ENCODE measurements at regions not wholly inside any gene's neighbourhood (a gene's known extent, or its start where the extent isn't known, plus 50 kb on each side); places are given as distances from the start of the nearest gene placed in this dataset.

DNA sequence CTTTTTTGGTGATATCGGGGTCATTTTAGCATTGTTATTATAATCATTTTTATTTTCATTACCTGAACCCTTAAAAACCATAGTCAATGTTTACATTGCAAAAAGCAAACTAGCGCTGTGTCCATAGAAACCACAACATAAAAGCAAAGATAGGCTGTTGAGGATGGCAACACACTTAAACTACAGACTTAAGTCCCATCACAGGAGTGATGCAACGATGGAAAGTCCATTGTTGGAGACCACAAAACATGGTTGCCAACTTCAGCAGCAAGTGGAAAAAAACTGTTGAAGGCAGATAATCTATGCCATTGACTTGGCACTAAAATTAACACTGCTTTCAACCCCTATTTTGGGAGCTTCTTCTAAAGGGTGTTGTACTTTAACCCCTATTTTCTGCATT is 398.8 kb upstream of the IGFBP3 start:
- H3K36me3 ChIP-seq (ENCODE audit: control insufficient read depth in 1 of 2, insufficient read depth in 2 of 2, low read length in 2 of 2) = no peaks in the 10 kb centered on the region
- no peak overlapping the region for H4K8ac ChIP-seq (ENCODE audit: low read depth, low read length)
- H3K27ac ChIP-seq (ENCODE audit: low read depth, low read length) = no peak overlapping the region
- no peak overlapping the region for H3K23ac ChIP-seq (ENCODE audit: low read length)
- H4K12ac ChIP-seq (ENCODE audit: low read depth, low read length) = no peak overlapping the region
- H3K18ac ChIP-seq (ENCODE audit: low read length) = no peak overlapping the region
- no peak overlapping the region for H3K4me3 ChIP-seq (ENCODE audit: low read depth, low read length)
- no peak overlapping the region for H3K14ac ChIP-seq (ENCODE audit: low read length)
- no peak overlapping the region for H3K4ac ChIP-seq (ENCODE audit: low read depth, low read length)
- no peak for DNase-seq
- peaks cover 0 to 6% of the 10 kb centered on the region in 2 experiments for H3K4me1 ChIP-seq (ENCODE audit: control insufficient read depth in 1 of 2, insufficient read depth in 2 of 2, low read length in 2 of 2)
- no peak overlapping the region for H2BK5ac ChIP-seq (ENCODE audit: low read depth, low read length, poor library complexity)
- H2AK5ac ChIP-seq (ENCODE audit: low read length) = no peak overlapping the region
- WGBS (ENCODE audit: extremely low coverage, insufficient coverage, insufficient read length) = no CpG with 5 or more reads among the region's 3 CpGs
- H4K91ac ChIP-seq (ENCODE audit: low read depth, low read length) = no peak overlapping the region
- no peak overlapping the region for H3K9ac ChIP-seq (ENCODE audit: low read length)
- peaks cover 14% of the 10 kb centered on the region for H3K79me1 ChIP-seq (ENCODE audit: low read length)
- no peaks in the 10 kb centered on the region for H3K79me2 ChIP-seq (ENCODE audit: control insufficient read depth, insufficient read depth, low read length, poor library complexity)
- H2BK120ac ChIP-seq (ENCODE audit: insufficient read depth, low read length, poor library complexity) = no peak overlapping the region
- H3K9me3 ChIP-seq (ENCODE audit: insufficient read depth, low read depth, low read length) = no peaks in the 10 kb centered on the region
- no peaks in the 10 kb centered on the region for H3K27me3 ChIP-seq (ENCODE audit: insufficient read depth, low read length)
- no peak overlapping the region for H2AFZ ChIP-seq (ENCODE audit: insufficient read depth, low read length, poor library complexity)
- H2BK12ac ChIP-seq (ENCODE audit: low read length) = peak overlapping the region; percentile 61
- H3K4me2 ChIP-seq (ENCODE audit: low read length) = no peak overlapping the region

DNA sequence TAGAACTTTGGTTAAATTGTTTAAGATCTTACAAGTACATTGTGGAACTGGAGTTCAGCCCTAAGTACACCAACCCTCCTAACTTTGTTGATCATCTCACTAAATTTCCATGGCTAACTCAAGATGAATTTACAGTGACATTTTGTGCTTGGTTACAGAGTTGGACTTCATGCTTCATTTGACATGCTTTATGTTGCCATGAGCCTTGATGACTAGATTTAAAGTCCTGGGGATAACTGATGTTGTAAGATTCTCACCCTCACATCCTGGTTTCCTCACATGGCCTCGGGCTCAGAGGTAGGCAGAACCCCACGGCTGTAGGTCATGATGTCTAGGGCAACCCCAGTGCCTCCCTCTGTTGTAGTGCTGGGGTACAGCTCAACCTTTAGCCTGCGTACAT is 397.2 kb upstream of the IGFBP3 start:
- Histone ChIP-seq H3K4me2 (ENCODE audit: low read length) (no peak overlapping the region), H3K4me3 (ENCODE audit: low read depth, low read length) (no peak overlapping the region)

DNA sequence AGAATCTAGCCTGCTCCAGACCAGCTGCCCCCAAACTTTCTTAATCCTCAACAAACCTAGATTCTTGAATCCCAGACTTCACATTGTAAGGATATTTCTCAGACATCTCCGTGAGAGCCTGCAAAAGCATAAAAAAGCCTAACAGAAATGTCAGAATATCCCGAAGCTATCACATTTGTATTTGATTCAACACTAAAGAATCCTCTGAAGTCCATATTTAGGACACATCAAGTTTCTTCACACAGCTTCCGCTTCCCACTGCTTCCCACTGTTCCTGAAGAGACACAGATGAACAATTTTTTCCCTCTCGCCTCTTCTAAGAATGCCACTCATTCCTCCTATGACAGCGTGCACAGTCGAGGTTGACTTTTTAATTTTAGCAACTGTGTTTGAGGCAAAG is 396.2 kb upstream of the IGFBP3 start:
- Histone ChIP-seq H3K4me2 (ENCODE audit: low read length) (no peak overlapping the region), H3K79me1 (ENCODE audit: low read length) (peaks cover 12% of the 10 kb centered on the region)
- peak in 1 of 2 donors; percentile 39 for DNase-seq

More for the DNA sequence above, 397.2 kb upstream of the IGFBP3 start:
- Histone ChIP-seq H2BK120ac (ENCODE audit: insufficient read depth, low read length, poor library complexity) (no peak overlapping the region), H3K27me3 (ENCODE audit: insufficient read depth, low read length) (no peaks in the 10 kb centered on the region), H3K14ac (ENCODE audit: low read length) (no peak overlapping the region), H3K9ac (ENCODE audit: low read length) (no peak overlapping the region), H4K8ac (ENCODE audit: low read depth, low read length) (no peak overlapping the region), H3K18ac (ENCODE audit: low read length) (no peak overlapping the region), H3K9me3 (ENCODE audit: insufficient read depth, low read depth, low read length) (no peaks in the 10 kb centered on the region), H2AFZ (ENCODE audit: insufficient read depth, low read length, poor library complexity) (no peak overlapping the region), H4K91ac (ENCODE audit: low read depth, low read length) (peak overlapping the region; percentile 3), H4K12ac (ENCODE audit: low read depth, low read length) (no peak overlapping the region), H3K79me2 (ENCODE audit: control insufficient read depth, insufficient read depth, low read length, poor library complexity) (no peaks in the 10 kb centered on the region), H3K79me1 (ENCODE audit: low read length) (peaks cover 16% of the 10 kb centered on the region), H3K4me1 (ENCODE audit: control insufficient read depth in 1 of 2, insufficient read depth in 2 of 2, low read length in 2 of 2) (peaks cover 0 to 7% of the 10 kb centered on the region in 2 experiments), H2AK5ac (ENCODE audit: low read length) (no peak overlapping the region), H3K23ac (ENCODE audit: low read length) (no peak overlapping the region), H3K4ac (ENCODE audit: low read depth, low read length) (no peak overlapping the region), H3K27ac (ENCODE audit: low read depth, low read length) (no peak overlapping the region), H2BK5ac (ENCODE audit: low read depth, low read length, poor library complexity) (no peak overlapping the region), H2BK12ac (ENCODE audit: low read length) (peak overlapping the region; percentile 83), H3K36me3 (ENCODE audit: control insufficient read depth in 1 of 2, insufficient read depth in 2 of 2, low read length in 2 of 2) (no peaks in the 10 kb centered on the region)
- no CpG with 5 or more reads among the region's 3 CpGs for WGBS (ENCODE audit: extremely low coverage, insufficient coverage, insufficient read length)
- DNase-seq = no peak

DNA sequence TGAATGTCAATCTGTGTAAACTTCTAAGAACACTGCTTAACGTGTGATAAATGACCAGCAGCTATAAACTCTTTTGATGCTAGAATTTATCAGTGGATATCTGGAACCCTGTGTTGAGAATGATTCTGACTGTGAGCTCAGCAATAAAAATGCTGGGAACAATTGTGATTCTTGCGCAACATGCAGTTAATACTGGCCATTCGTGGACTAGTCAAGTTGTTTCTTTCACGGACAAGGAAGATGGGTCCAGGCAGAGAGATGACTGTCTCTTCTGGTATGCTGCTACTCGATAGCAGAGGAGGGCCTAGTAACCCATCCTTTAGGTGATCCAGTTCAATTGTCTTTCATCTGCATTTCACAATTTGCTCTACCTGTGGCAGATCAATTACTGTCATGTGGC is 394.8 kb upstream of the IGFBP3 start:
- Histone ChIP-seq H3K9me3 (ENCODE audit: insufficient read depth, low read depth, low read length) (no peaks in the 10 kb centered on the region), H2BK12ac (ENCODE audit: low read length) (no peak overlapping the region), H3K79me1 (ENCODE audit: low read length) (peaks cover 2% of the 10 kb centered on the region), H3K4me2 (ENCODE audit: low read length) (no peak overlapping the region), H3K79me2 (ENCODE audit: control insufficient read depth, insufficient read depth, low read length, poor library complexity) (no peaks in the 10 kb centered on the region), H2AK5ac (ENCODE audit: low read length) (no peak overlapping the region), H3K14ac (ENCODE audit: low read length) (no peak overlapping the region), H3K18ac (ENCODE audit: low read length) (no peak overlapping the region), H3K4me1 (ENCODE audit: control insufficient read depth in 1 of 2, insufficient read depth in 2 of 2, low read length in 2 of 2) (peaks cover 0 to 2% of the 10 kb centered on the region in 2 experiments), H3K23ac (ENCODE audit: low read length) (no peak overlapping the region), H3K9ac (ENCODE audit: low read length) (no peak overlapping the region), H3K36me3 (ENCODE audit: control insufficient read depth in 1 of 2, insufficient read depth in 2 of 2, low read length in 2 of 2) (no peaks in the 10 kb centered on the region), H3K4me3 (ENCODE audit: low read depth, low read length) (no peak overlapping the region), H3K27ac (ENCODE audit: low read depth, low read length) (no peak overlapping the region), H3K27me3 (ENCODE audit: insufficient read depth, low read length) (no peaks in the 10 kb centered on the region), H2AFZ (ENCODE audit: insufficient read depth, low read length, poor library complexity) (no peak overlapping the region), H4K91ac (ENCODE audit: low read depth, low read length) (no peak overlapping the region), H3K4ac (ENCODE audit: low read depth, low read length) (no peak overlapping the region), H4K12ac (ENCODE audit: low read depth, low read length) (no peak overlapping the region), H4K8ac (ENCODE audit: low read depth, low read length) (no peak overlapping the region), H2BK120ac (ENCODE audit: insufficient read depth, low read length, poor library complexity) (no peak overlapping the region), H2BK5ac (ENCODE audit: low read depth, low read length, poor library complexity) (no peak overlapping the region)
- no peak for DNase-seq
- WGBS (ENCODE audit: extremely low coverage, insufficient coverage, insufficient read length) = no CpG with 5 or more reads among the region's 5 CpGs

More for the DNA sequence above, 396.2 kb upstream of the IGFBP3 start:
- Histone ChIP-seq H3K9me3 (ENCODE audit: insufficient read depth, low read depth, low read length) (no peaks in the 10 kb centered on the region), H3K36me3 (ENCODE audit: control insufficient read depth in 1 of 2, insufficient read depth in 2 of 2, low read length in 2 of 2) (no peaks in the 10 kb centered on the region), H2AK5ac (ENCODE audit: low read length) (no peak overlapping the region), H2AFZ (ENCODE audit: insufficient read depth, low read length, poor library complexity) (no peak overlapping the region), H2BK5ac (ENCODE audit: low read depth, low read length, poor library complexity) (no peak overlapping the region), H2BK120ac (ENCODE audit: insufficient read depth, low read length, poor library complexity) (no peak overlapping the region), H3K27ac (ENCODE audit: low read depth, low read length) (no peak overlapping the region), H4K91ac (ENCODE audit: low read depth, low read length) (no peak overlapping the region), H2BK12ac (ENCODE audit: low read length) (no peak overlapping the region), H3K79me2 (ENCODE audit: control insufficient read depth, insufficient read depth, low read length, poor library complexity) (no peaks in the 10 kb centered on the region), H3K14ac (ENCODE audit: low read length) (no peak overlapping the region), H4K12ac (ENCODE audit: low read depth, low read length) (no peak overlapping the region), H3K4ac (ENCODE audit: low read depth, low read length) (no peak overlapping the region), H3K18ac (ENCODE audit: low read length) (no peak overlapping the region), H3K4me1 (ENCODE audit: control insufficient read depth in 1 of 2, insufficient read depth in 2 of 2, low read length in 2 of 2) (peaks cover 0 to 7% of the 10 kb centered on the region in 2 experiments), H3K9ac (ENCODE audit: low read length) (no peak overlapping the region), H4K8ac (ENCODE audit: low read depth, low read length) (no peak overlapping the region), H3K27me3 (ENCODE audit: insufficient read depth, low read length) (no peaks in the 10 kb centered on the region), H3K4me3 (ENCODE audit: low read depth, low read length) (no peak overlapping the region), H3K23ac (ENCODE audit: low read length) (no peak overlapping the region)
- WGBS (ENCODE audit: extremely low coverage, insufficient coverage, insufficient read length) = no CpG with 5 or more reads among the region's 6 CpGs
